ENCODE measurements at regions not wholly inside any gene's neighbourhood (a gene's known extent, or its start where the extent isn't known, plus 50 kb on each side); places are given as distances from the start of the nearest gene placed in this dataset.

DNA sequence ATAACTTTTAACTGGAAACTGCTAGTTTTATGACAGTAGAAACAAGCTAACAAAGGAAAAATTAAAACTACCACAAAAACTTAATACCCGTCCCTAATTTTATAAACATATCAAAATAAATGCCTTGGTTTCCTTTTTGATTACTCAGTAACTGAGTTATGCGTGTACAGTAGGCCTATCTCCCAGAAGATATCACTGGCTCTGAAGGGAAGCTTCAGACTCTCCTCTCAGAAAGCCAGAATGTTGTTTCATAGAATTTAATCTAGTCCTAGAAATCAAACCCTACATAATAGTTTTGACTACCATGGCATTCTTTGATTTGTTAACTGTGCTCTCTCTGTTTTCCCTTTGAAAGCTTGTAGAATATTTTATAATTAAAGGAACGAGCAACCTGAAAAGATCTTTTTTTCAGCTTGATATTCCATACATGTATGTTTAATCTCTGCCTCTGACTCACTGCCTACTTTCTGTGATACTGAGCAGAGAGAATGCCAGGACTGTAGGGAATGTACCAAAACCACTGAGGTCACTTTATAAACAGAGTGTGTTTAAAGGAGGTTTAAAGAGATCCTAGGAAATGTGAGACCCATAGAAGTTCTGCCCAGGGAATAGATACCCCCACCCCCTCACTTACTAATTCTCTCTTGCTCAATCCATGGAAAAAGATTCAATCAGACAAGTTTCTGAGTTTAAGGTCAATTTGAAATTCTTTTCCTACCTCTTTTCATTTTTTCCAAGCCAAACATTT is 311.5 kb downstream of the HDGFL1 start:
- WGBS, 2 donors: 23 to 27% methylated on average over 3 of the region's 3 CpGs
- no peaks in the 10 kb centered on the region for H3K9me3 ChIP-seq
- no peak for DNase-seq (ENCODE audit: low spot score in 2 of 2)
- H3K4me3 ChIP-seq: no peak overlapping the region
- peaks cover 0 to 29% (median 8%) of the 10 kb centered on the region in 4 donors for H3K4me1 ChIP-seq
- no peaks in the 10 kb centered on the region for H3K36me3 ChIP-seq
- no peaks in the 10 kb centered on the region for H3K27me3 ChIP-seq
- H3K27ac ChIP-seq: peak overlapping the region in 2 of 4 donors; percentile 61 to 72
- no peak for TF ChIP-seq POLR2A (IDR thresholded peaks at IDR 0.05)
- no peak for TF ChIP-seq EP300 (IDR thresholded peaks at IDR 0.05)
- TF ChIP-seq CTCF (IDR thresholded peaks at IDR 0.05): no peak

DNA sequence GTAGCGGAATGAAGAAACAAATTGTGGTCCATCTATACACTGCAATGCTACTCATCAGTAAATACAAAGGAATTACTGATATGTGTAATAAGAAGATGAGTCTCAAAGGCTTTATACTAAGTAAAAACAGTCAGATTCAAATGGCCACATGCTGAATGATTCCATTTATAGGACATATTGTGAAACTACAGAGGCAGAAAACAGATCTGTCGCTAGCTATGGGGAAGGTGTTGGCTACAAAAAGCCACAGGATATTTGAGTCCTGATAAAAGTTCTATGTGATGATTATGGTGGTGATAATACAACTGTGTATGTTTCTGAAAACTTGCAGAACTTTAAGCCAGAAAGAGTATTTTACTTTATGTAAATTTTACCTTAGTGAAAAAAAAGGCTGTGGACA is 313.2 kb downstream of the HDGFL1 start:
- no peaks in the 10 kb centered on the region for H3K27me3 ChIP-seq
- 87 to 92% methylated on average over 2 of the region's 2 CpGs for WGBS, 2 donors

GRCh38 chr6:22883061-22883717 is 313.8 kb downstream of the HDGFL1 start:
- Histone ChIP-seq H3K27me3 (no peaks in the 10 kb centered on the region), H3K4me1 (peaks cover 0 to 19% (median 6%) of the 10 kb centered on the region in 4 donors), H3K27ac (no peak overlapping the region), H3K9me3 (no peaks in the 10 kb centered on the region), H3K36me3 (no peaks in the 10 kb centered on the region), H3K4me3 (no peak overlapping the region)
- 70% methylated on average over 7 of the region's 7 CpGs for WGBS, 2 donors
- DNase-seq (ENCODE audit: low spot score in 2 of 2): no peak
- TF ChIP-seq CTCF (IDR thresholded peaks at IDR 0.05): no peak
- no peak for TF ChIP-seq EP300 (IDR thresholded peaks at IDR 0.05)

More for the DNA sequence above, 313.2 kb downstream of the HDGFL1 start:
- no peak for DNase-seq (ENCODE audit: low spot score in 2 of 2)
- TF ChIP-seq CTCF (IDR thresholded peaks at IDR 0.05) (no peak), POLR2A (IDR thresholded peaks at IDR 0.05) (no peak), EP300 (IDR thresholded peaks at IDR 0.05) (no peak)
- H3K4me1 ChIP-seq: peaks cover 0 to 25% (median 8%) of the 10 kb centered on the region in 4 donors
- no peaks in the 10 kb centered on the region for H3K9me3 ChIP-seq
- no peak overlapping the region for H3K4me3 ChIP-seq
- H3K36me3 ChIP-seq: no peaks in the 10 kb centered on the region
- H3K27ac ChIP-seq: no peak overlapping the region

GRCh38 chr6:22884456-22884855 is 315.1 kb downstream of the HDGFL1 start:
- TF ChIP-seq POLR2A (IDR thresholded peaks at IDR 0.05): no peak
- TF ChIP-seq CTCF (IDR thresholded peaks at IDR 0.05): no peak
- TF ChIP-seq EP300 (IDR thresholded peaks at IDR 0.05): no peak

More at GRCh38 chr6:22884456-22884855, 315.1 kb downstream of the HDGFL1 start:
- DNase-seq (ENCODE audit: low spot score in 2 of 2): no peak
- Histone ChIP-seq H3K27me3 (no peaks in the 10 kb centered on the region), H3K4me3 (no peak overlapping the region), H3K9me3 (no peaks in the 10 kb centered on the region), H3K4me1 (peaks cover 0 to 17% (median 6%) of the 10 kb centered on the region in 4 donors), H3K36me3 (no peaks in the 10 kb centered on the region), H3K27ac (no peak overlapping the region)
- 68 to 80% methylated on average over 6 of the region's 6 CpGs for WGBS, 2 donors

All from tibial nerve (tissue), 4 donors.